ENCODE measurements at regions not wholly inside any gene's neighbourhood (a gene's known extent, or its start where the extent isn't known, plus 50 kb on each side); places are given as distances from the start of the nearest gene placed in this dataset.

GRCh38 chr5:136924490-136924889 lies 559.1 kb upstream of the TRPC7 start:
- TF ChIP-seq POLR2A (IDR thresholded peaks at IDR 0.05): no peak
- TF ChIP-seq CTCF (IDR thresholded peaks at IDR 0.05): no peak
- DNase-seq (ENCODE audit: low spot score in 2 of 2): no peak
- 60 to 67% methylated on average over 1 of the region's 1 CpG for WGBS, 2 donors
- intact Hi-C loops (cut with DNase I; ENCODE audit: low total_unique reads): no loop called here
- no peak overlapping the region for H3K4me3 ChIP-seq (ENCODE audit: low read depth, poor library complexity, severe bottlenecking)

- TF ChIP-seq POLR2A (IDR thresholded peaks at IDR 0.05): no peak
- no peak for TF ChIP-seq CTCF (IDR thresholded peaks at IDR 0.05)
- H3K4me3 ChIP-seq (ENCODE audit: low read depth, poor library complexity, severe bottlenecking): no peak overlapping the region
- 80 to 100% methylated on average over 2 of the region's 2 CpGs for WGBS, 2 donors
- intact Hi-C loops (cut with DNase I; ENCODE audit: low total_unique reads): no loop called here
- DNase-seq (ENCODE audit: low spot score in 2 of 2): no peak
Observed at GRCh38 chr5:136910625-136911024, 545.3 kb upstream of the TRPC7 start.

GRCh38 chr5:136909906-136910305 lies 544.6 kb upstream of the TRPC7 start:
- DNase-seq (ENCODE audit: low spot score in 2 of 2): no peak
- intact Hi-C loops (cut with DNase I; ENCODE audit: low total_unique reads): no loop called here
- 80 to 89% methylated on average over 2 of the region's 2 CpGs for WGBS, 2 donors
- TF ChIP-seq POLR2A (IDR thresholded peaks at IDR 0.05) (no peak), CTCF (IDR thresholded peaks at IDR 0.05) (no peak)
- no peak overlapping the region for H3K4me3 ChIP-seq (ENCODE audit: low read depth, poor library complexity, severe bottlenecking)

GRCh38 chr5:136907371-136907770 lies 542.0 kb upstream of the TRPC7 start:
- WGBS, 2 donors: 70 to 80% methylated on average over 3 of the region's 3 CpGs
- intact Hi-C loops (cut with DNase I; ENCODE audit: low total_unique reads): no loop called here
- no peak overlapping the region for H3K4me3 ChIP-seq (ENCODE audit: low read depth, poor library complexity, severe bottlenecking)
- TF ChIP-seq POLR2A (IDR thresholded peaks at IDR 0.05) (no peak), CTCF (IDR thresholded peaks at IDR 0.05) (no peak)
- DNase-seq (ENCODE audit: low spot score in 2 of 2): no peak

GRCh38 chr5:136906545-136906944 lies 541.2 kb upstream of the TRPC7 start:
- WGBS, 2 donors: 63 to 71% methylated on average over 1 of the region's 1 CpG
- DNase-seq (ENCODE audit: low spot score in 2 of 2): no peak
- TF ChIP-seq CTCF (IDR thresholded peaks at IDR 0.05): no peak
- TF ChIP-seq POLR2A (IDR thresholded peaks at IDR 0.05): no peak
- H3K4me3 ChIP-seq (ENCODE audit: low read depth, poor library complexity, severe bottlenecking): no peak overlapping the region
- intact Hi-C loops (cut with DNase I; ENCODE audit: low total_unique reads): no loop called here

- TF ChIP-seq POLR2A (IDR thresholded peaks at IDR 0.05): no peak
- TF ChIP-seq CTCF (IDR thresholded peaks at IDR 0.05): no peak
- no peak for DNase-seq (ENCODE audit: low spot score in 2 of 2)
- intact Hi-C loops (cut with DNase I; ENCODE audit: low total_unique reads): no loop called here
- no peak overlapping the region for H3K4me3 ChIP-seq (ENCODE audit: low read depth, poor library complexity, severe bottlenecking)
Observed at GRCh38 chr5:136905571-136905970, 540.2 kb upstream of the TRPC7 start.

Data from lower leg skin (tissue), 4 donors.